ENCODE measurements at regions not wholly inside any gene's neighbourhood (a gene's known extent, or its start where the extent isn't known, plus 50 kb on each side); places are given as distances from the start of the nearest gene placed in this dataset.

DNA sequence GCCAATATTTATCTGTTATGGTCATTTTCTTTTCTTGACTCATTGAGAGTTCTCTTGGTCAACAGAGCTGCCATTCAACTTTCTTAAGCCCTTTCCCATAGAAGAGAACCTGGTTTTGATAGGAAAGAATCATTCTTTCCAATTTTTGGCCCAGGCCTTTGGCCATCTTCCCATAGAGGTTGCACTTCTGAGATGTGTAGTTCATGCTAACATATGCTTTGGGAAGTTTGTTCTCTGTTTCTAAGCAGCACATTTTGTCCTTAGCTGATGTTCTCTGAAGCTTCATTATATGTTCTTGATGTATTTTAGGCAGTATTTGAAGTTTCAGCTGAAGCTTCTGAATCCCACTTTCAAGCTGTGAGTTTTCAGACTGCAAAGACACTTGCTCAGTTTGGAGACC, 161.1 kb downstream of the VEGFC start:
- TF ChIP-seq, protein P1, sequence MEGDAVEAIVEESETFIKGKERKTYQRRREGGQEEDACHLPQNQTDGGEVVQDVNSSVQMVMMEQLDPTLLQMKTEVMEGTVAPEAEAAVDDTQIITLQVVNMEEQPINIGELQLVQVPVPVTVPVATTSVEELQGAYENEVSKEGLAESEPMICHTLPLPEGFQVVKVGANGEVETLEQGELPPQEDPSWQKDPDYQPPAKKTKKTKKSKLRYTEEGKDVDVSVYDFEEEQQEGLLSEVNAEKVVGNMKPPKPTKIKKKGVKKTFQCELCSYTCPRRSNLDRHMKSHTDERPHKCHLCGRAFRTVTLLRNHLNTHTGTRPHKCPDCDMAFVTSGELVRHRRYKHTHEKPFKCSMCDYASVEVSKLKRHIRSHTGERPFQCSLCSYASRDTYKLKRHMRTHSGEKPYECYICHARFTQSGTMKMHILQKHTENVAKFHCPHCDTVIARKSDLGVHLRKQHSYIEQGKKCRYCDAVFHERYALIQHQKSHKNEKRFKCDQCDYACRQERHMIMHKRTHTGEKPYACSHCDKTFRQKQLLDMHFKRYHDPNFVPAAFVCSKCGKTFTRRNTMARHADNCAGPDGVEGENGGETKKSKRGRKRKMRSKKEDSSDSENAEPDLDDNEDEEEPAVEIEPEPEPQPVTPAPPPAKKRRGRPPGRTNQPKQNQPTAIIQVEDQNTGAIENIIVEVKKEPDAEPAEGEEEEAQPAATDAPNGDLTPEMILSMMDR (IDR thresholded peaks at IDR 0.05): no peak
- no peak for TF ChIP-seq POLR2A (IDR thresholded peaks at IDR 0.05)
